Activated CD8-positive, alpha-beta memory T cell treated with anti-CD3 and anti-CD28 coated beads for 48 hours (primary cell): ENCODE measurements at regions not wholly inside any gene's neighbourhood (a gene's known extent, or its start where the extent isn't known, plus 50 kb on each side); places are given as distances from the start of the nearest gene placed in this dataset.
"Not testable (repeated sequence)": the region's sequence is repeated elsewhere in the genome, so short reads cannot be mapped to it uniquely, and the experiment has no call there.

Source experiments
- DNase-seq, 3 experiments: peaks; one replicate each; pipeline ENCODE4 v3.0.0-alpha.2; 2020; ENCODE audit warnings: low read depth in 2 of 3, low spot score in 2 of 3

GRCh38 chr15:62495670-62496614 is 330.9 kb upstream of the C2CD4B start:
- DNase-seq = no peak

GRCh38 chr15:62497356-62497755 is 332.3 kb upstream of the C2CD4B start:
- DNase-seq = no peak

GRCh38 chr15:62498278-62498677 is 333.2 kb upstream of the C2CD4B start:
- DNase-seq = no peak

- no peak for DNase-seq
These were observed 333.6 kb upstream of the C2CD4B start for GRCh38 chr15:62498712-62499111.

- no peak for DNase-seq
These were observed 335.2 kb upstream of the C2CD4B start for GRCh38 chr15:62500325-62500724.

GRCh38 chr15:62502451-62502850 is 337.4 kb upstream of the C2CD4B start:
- no peak for DNase-seq

GRCh38 chr15:62503451-62503850 is 338.4 kb upstream of the C2CD4B start:
- no peak for DNase-seq

GRCh38 chr15:62505762-62506161 is 340.7 kb upstream of the C2CD4B start:
- no peak for DNase-seq

- no peak for DNase-seq
These were observed 341.2 kb upstream of the C2CD4B start for GRCh38 chr15:62506217-62506805.

GRCh38 chr15:62509395-62509958 is 344.4 kb upstream of the C2CD4B start:
- DNase-seq = no peak

- no peak for DNase-seq
These were observed 345.7 kb upstream of the C2CD4B start for GRCh38 chr15:62510791-62511190.

- no peak for DNase-seq
These were observed 347.8 kb upstream of the C2CD4B start for GRCh38 chr15:62512904-62513303.

- no peak for DNase-seq
These were observed 348.8 kb upstream of the C2CD4B start for GRCh38 chr15:62513893-62514292.

GRCh38 chr15:62515696-62516395 is 350.8 kb upstream of the C2CD4B start:
- no peak for DNase-seq

GRCh38 chr15:62517541-62517940 is 352.5 kb upstream of the C2CD4B start:
- no peak for DNase-seq

- not testable (repeated sequence) for DNase-seq
These were observed 353.6 kb upstream of the C2CD4B start for GRCh38 chr15:62518666-62519065.

- no peak for DNase-seq
These were observed 354.8 kb upstream of the C2CD4B start for GRCh38 chr15:62519900-62520299.

GRCh38 chr15:62520887-62521286 is 355.8 kb upstream of the C2CD4B start:
- no peak for DNase-seq

GRCh38 chr15:62521396-62521795 is 356.3 kb upstream of the C2CD4B start:
- no peak for DNase-seq

GRCh38 chr15:62524848-62525247 is 359.8 kb upstream of the C2CD4B start:
- DNase-seq = no peak

- no peak for DNase-seq
These were observed 362.3 kb upstream of the C2CD4B start for GRCh38 chr15:62527387-62527786.

- no peak for DNase-seq
These were observed 363.4 kb upstream of the C2CD4B start for GRCh38 chr15:62528505-62528904.
